Retinal pigment epithelial cell (primary cell): ENCODE measurements at regions not wholly inside any gene's neighbourhood (a gene's known extent, or its start where the extent isn't known, plus 50 kb on each side); places are given as distances from the start of the nearest gene placed in this dataset.
"Not testable (repeated sequence)": the region's sequence is repeated elsewhere in the genome, so short reads cannot be mapped to it uniquely, and the experiment has no call there.

Experiments used
- DNase-seq: peaks from one replicate; pipeline ENCODE4 v3.0.0-alpha.2; 2010; ENCODE audit warnings: low read depth
- H3K4me3 ChIP-seq: 2 replicates; pipeline ENCODE4 v1.5.1; 2011; ENCODE audit warnings: mild to moderate bottlenecking, low read length, control low read depth, moderate library complexity
- CTCF ChIP-seq: conservative IDR thresholded peaks from 2 replicates; pipeline ENCODE4 v1.5.1; 2011; ENCODE audit warnings: low read depth, low read length, control low read depth, inconsistent platforms

GRCh38 chr5:37930350-37930749 lies 90.5 kb upstream of the GDNF start:
- TF ChIP-seq CTCF, result no peak
- no peak for DNase-seq
- H3K4me3 ChIP-seq, result no peak overlapping the region

- H3K4me3 ChIP-seq, result no peak overlapping the region
- no peak for TF ChIP-seq CTCF
- DNase-seq, result no peak
These were observed 90.0 kb upstream of the GDNF start for GRCh38 chr5:37929791-37930190.

GRCh38 chr5:37927753-37928152 lies 87.9 kb upstream of the GDNF start:
- H3K4me3 ChIP-seq, result not testable (repeated sequence)

GRCh38 chr5:37926732-37927131 lies 86.9 kb upstream of the GDNF start:
- no peak for TF ChIP-seq CTCF
- DNase-seq, result no peak
- no peak overlapping the region for H3K4me3 ChIP-seq

More at GRCh38 chr5:37927753-37928152, 87.9 kb upstream of the GDNF start:
- not testable (repeated sequence) for DNase-seq

- no peak for DNase-seq
- H3K4me3 ChIP-seq, result no peak overlapping the region
- no peak for TF ChIP-seq CTCF
These were observed 81.6 kb upstream of the GDNF start for GRCh38 chr5:37921452-37921851.

GRCh38 chr5:37918424-37918823 lies 78.6 kb upstream of the GDNF start:
- H3K4me3 ChIP-seq, result no peak overlapping the region
- TF ChIP-seq CTCF, result no peak
- DNase-seq, result no peak

GRCh38 chr5:37916525-37916924 lies 76.7 kb upstream of the GDNF start:
- H3K4me3 ChIP-seq, result no peak overlapping the region
- no peak for DNase-seq
- no peak for TF ChIP-seq CTCF
